HG03139 (cell line): ENCODE measurements at regions not wholly inside any gene's neighbourhood (a gene's known extent, or its start where the extent isn't known, plus 50 kb on each side); places are given as distances from the start of the nearest gene placed in this dataset.

Experiments
- ATAC-seq: cut with Tn5 transposase; IDR thresholded peaks from one replicate; pipeline ENCODE4 v1.9.1; 2021; ENCODE audit not compliant: unreplicated experiment

- no peak for ATAC-seq
Observed at GRCh38 chr3:194738254-194739093, 52.8 kb downstream of the FAM43A start.

- no peak for ATAC-seq
Observed at GRCh38 chr3:194739498-194740284, 54.0 kb downstream of the FAM43A start.

GRCh38 chr3:194740859-194741491 lies 55.3 kb downstream of the FAM43A start:
- no peak for ATAC-seq

- no peak for ATAC-seq
Observed at GRCh38 chr3:194741916-194742315, 56.2 kb downstream of the FAM43A start.

- no peak for ATAC-seq
Observed at GRCh38 chr3:194744826-194745225, 59.1 kb downstream of the FAM43A start.

- ATAC-seq = no peak
Observed at GRCh38 chr3:194745422-194746184, 59.9 kb downstream of the FAM43A start.

- ATAC-seq = no peak
Observed at GRCh38 chr3:194748225-194748624, 62.5 kb downstream of the FAM43A start.

- ATAC-seq = no peak
Observed at GRCh38 chr3:194749631-194750490, 64.2 kb downstream of the FAM43A start.

- no peak for ATAC-seq
Observed at GRCh38 chr3:194750491-194750828, 64.8 kb downstream of the FAM43A start.

- no peak for ATAC-seq
Observed at GRCh38 chr3:194755671-194756459, 70.2 kb downstream of the FAM43A start.

GRCh38 chr3:194756460-194756779 lies 70.7 kb downstream of the FAM43A start:
- no peak for ATAC-seq

- ATAC-seq = no peak
Observed at GRCh38 chr3:194756791-194757325, 71.2 kb downstream of the FAM43A start.

- ATAC-seq = no peak
Observed at GRCh38 chr3:194757647-194758061, 72.0 kb downstream of the FAM43A start.

GRCh38 chr3:194758716-194759115 lies 73.0 kb downstream of the FAM43A start:
- no peak for ATAC-seq

- ATAC-seq = no peak
Observed at GRCh38 chr3:194760494-194761137, 74.9 kb downstream of the FAM43A start.

GRCh38 chr3:194761384-194761783 lies 75.7 kb downstream of the FAM43A start:
- no peak for ATAC-seq

- ATAC-seq = no peak
Observed at GRCh38 chr3:194766845-194767244, 81.2 kb downstream of the FAM43A start.

GRCh38 chr3:194767446-194768207 lies 81.9 kb downstream of the FAM43A start:
- ATAC-seq = no peak
